ENCODE measurements at regions not wholly inside any gene's neighbourhood (a gene's known extent, or its start where the extent isn't known, plus 50 kb on each side); places are given as distances from the start of the nearest gene placed in this dataset.

- Histone ChIP-seq H3K4me2 (replicated peaks; ENCODE audit: low read depth, low read length, poor library complexity, severe bottlenecking) (no peak overlapping the region), H3K4me3 (ENCODE audit: control extremely low read depth in 1 of 5, extremely low read depth in 1 of 5, insufficient read depth in 1 of 5, low read depth in 2 of 5, low read length in 4 of 5) (no peak overlapping the region), H3K9ac (ENCODE audit: low read length) (no peak overlapping the region), H3K79me2 (ENCODE audit: control insufficient read depth, insufficient read depth, low read length) (no peaks in the 10 kb centered on the region), H3K9me3 (ENCODE audit: control extremely low read depth in 1 of 3, control insufficient read depth in 2 of 3, insufficient read depth in 1 of 3, low read length in 2 of 3) (no peaks in the 10 kb centered on the region), H3K36me3 (replicated peaks in 1 of 2; ENCODE audit: control extremely low read depth in 1 of 2, control insufficient read depth in 1 of 2, extremely low read depth in 1 of 2, insufficient read depth in 2 of 2, low read length in 1 of 2) (no peaks in the 10 kb centered on the region), H4K20me1 (ENCODE audit: control insufficient read depth, insufficient read depth, low read length, poor library complexity, severe bottlenecking) (no peaks in the 10 kb centered on the region), H3K27ac (ENCODE audit: low read length in 2 of 2) (no peak overlapping the region), H2AFZ (ENCODE audit: insufficient read depth, low read depth, low read length, poor library complexity, severe bottlenecking) (no peak overlapping the region), H3K27me3 (replicated peaks in 1 of 4; ENCODE audit: control extremely low read depth in 1 of 4, control insufficient read depth in 3 of 4, insufficient read depth in 4 of 4, low read length in 3 of 4) (no peaks in the 10 kb centered on the region), H3K4me1 (ENCODE audit: control insufficient read depth in 2 of 2, insufficient read depth in 2 of 2, low read length in 2 of 2) (no peaks in the 10 kb centered on the region)
- Mint-ChIP-seq H3K4me1 (no peaks in the 10 kb centered on the region), H3K4me3 (no peak overlapping the region), H3K27ac (no peak overlapping the region), H3K27me3 (no peaks in the 10 kb centered on the region), H3K9me3 (ENCODE audit: insufficient read depth) (no peaks in the 10 kb centered on the region)
- intact Hi-C loops (cut with micrococcal nuclease): no loop called here
- CTCF ChIA-PET: no interaction called here
- POLR2A ChIA-PET: no interaction called here
- WGBS (ENCODE audit: insufficient coverage): no CpG with 5 or more reads among the region's 2 CpGs
- TF ChIP-seq CTCF (IDR thresholded peaks at IDR 0.05) (no peak), EZH2 (IDR thresholded peaks at IDR 0.05; ENCODE audit: borderline replicate concordance, insufficient read depth, low read depth, low read length, poor library complexity, severe bottlenecking) (no peak)
- no peak for DNase-seq
- ATAC-seq (ENCODE audit: low read depth): no peak
Measured at GRCh38 chr2:139389391-139389790, 609.2 kb upstream of the NXPH2 start.

- WGBS (ENCODE audit: insufficient coverage): no CpG with 5 or more reads among the region's 1 CpG
- Histone ChIP-seq H3K4me1 (ENCODE audit: control insufficient read depth in 2 of 2, insufficient read depth in 2 of 2, low read length in 2 of 2) (no peaks in the 10 kb centered on the region), H3K4me2 (replicated peaks; ENCODE audit: low read depth, low read length, poor library complexity, severe bottlenecking) (no peak overlapping the region), H3K27ac (ENCODE audit: low read length in 2 of 2) (no peak overlapping the region), H3K9me3 (ENCODE audit: control extremely low read depth in 1 of 3, control insufficient read depth in 2 of 3, insufficient read depth in 1 of 3, low read length in 2 of 3) (no peaks in the 10 kb centered on the region), H3K9ac (ENCODE audit: low read length) (no peak overlapping the region), H3K4me3 (ENCODE audit: control extremely low read depth in 1 of 5, extremely low read depth in 1 of 5, insufficient read depth in 1 of 5, low read depth in 2 of 5, low read length in 4 of 5) (no peak overlapping the region), H3K27me3 (replicated peaks in 1 of 4; ENCODE audit: control extremely low read depth in 1 of 4, control insufficient read depth in 3 of 4, insufficient read depth in 4 of 4, low read length in 3 of 4) (no peaks in the 10 kb centered on the region), H4K20me1 (ENCODE audit: control insufficient read depth, insufficient read depth, low read length, poor library complexity, severe bottlenecking) (no peaks in the 10 kb centered on the region), H3K36me3 (replicated peaks in 1 of 2; ENCODE audit: control extremely low read depth in 1 of 2, control insufficient read depth in 1 of 2, extremely low read depth in 1 of 2, insufficient read depth in 2 of 2, low read length in 1 of 2) (no peaks in the 10 kb centered on the region), H3K79me2 (ENCODE audit: control insufficient read depth, insufficient read depth, low read length) (no peaks in the 10 kb centered on the region), H2AFZ (ENCODE audit: insufficient read depth, low read depth, low read length, poor library complexity, severe bottlenecking) (no peak overlapping the region)
- TF ChIP-seq EZH2 (IDR thresholded peaks at IDR 0.05; ENCODE audit: borderline replicate concordance, insufficient read depth, low read depth, low read length, poor library complexity, severe bottlenecking) (no peak), CTCF (IDR thresholded peaks at IDR 0.05) (no peak)
- ATAC-seq (ENCODE audit: low read depth): no peak
- H3K27me3 Mint-ChIP-seq: no peaks in the 10 kb centered on the region
- H3K4me1 Mint-ChIP-seq: no peaks in the 10 kb centered on the region
- H3K4me3 Mint-ChIP-seq: no peak overlapping the region
- intact Hi-C loops (cut with micrococcal nuclease): no loop called here
- ChIA-PET CTCF (no interaction called here), POLR2A (no interaction called here)
- no peak overlapping the region for H3K27ac Mint-ChIP-seq
- H3K9me3 Mint-ChIP-seq (ENCODE audit: insufficient read depth): no peaks in the 10 kb centered on the region
- DNase-seq: no peak
Measured at GRCh38 chr2:139386401-139386800, 606.2 kb upstream of the NXPH2 start.

Data from B cell (primary cell).